Left cardiac atrium (tissue), 4 donors: ENCODE measurements at regions not wholly inside any gene's neighbourhood (a gene's known extent, or its start where the extent isn't known, plus 50 kb on each side); places are given as distances from the start of the nearest gene placed in this dataset.
A peak's percentile ranks its signal among the peaks of the same experiment; 100 is the strongest.
"Not testable (repeated sequence)": the region's sequence is repeated elsewhere in the genome, so short reads cannot be mapped to it uniquely, and the experiment has no call there.

Experiments used
- ATAC-seq, 2 donors: fragments of 200-7000 bp; cut with Tn5 transposase; one replicate each; pipeline ENCODE4 v1.9.1; 2020; ENCODE audit warnings: mild to moderate bottlenecking in 2 of 2, moderate library complexity in 2 of 2
- DNase-seq: peaks from one replicate; pipeline ENCODE4 v3.0.0-alpha.2; 2020
- intact Hi-C, 2 donors: fragments of 100-400 bp; cut with DNase I; formaldehyde crosslinking; loops; one replicate each; pipeline versions ENCODE4 v1.14.1 to v1.15.1; 2022 to 2023
- donor health status: DM: no; HTN: yes; CAD: no.
- donor health status: DM: no; HTN: yes; CAD: no; lungs with severe emphysema.
- donor health status: DM: yes; HTN: yes; CAD: no.
- donor health status: Dilated cardiomyopathy.

DNA sequence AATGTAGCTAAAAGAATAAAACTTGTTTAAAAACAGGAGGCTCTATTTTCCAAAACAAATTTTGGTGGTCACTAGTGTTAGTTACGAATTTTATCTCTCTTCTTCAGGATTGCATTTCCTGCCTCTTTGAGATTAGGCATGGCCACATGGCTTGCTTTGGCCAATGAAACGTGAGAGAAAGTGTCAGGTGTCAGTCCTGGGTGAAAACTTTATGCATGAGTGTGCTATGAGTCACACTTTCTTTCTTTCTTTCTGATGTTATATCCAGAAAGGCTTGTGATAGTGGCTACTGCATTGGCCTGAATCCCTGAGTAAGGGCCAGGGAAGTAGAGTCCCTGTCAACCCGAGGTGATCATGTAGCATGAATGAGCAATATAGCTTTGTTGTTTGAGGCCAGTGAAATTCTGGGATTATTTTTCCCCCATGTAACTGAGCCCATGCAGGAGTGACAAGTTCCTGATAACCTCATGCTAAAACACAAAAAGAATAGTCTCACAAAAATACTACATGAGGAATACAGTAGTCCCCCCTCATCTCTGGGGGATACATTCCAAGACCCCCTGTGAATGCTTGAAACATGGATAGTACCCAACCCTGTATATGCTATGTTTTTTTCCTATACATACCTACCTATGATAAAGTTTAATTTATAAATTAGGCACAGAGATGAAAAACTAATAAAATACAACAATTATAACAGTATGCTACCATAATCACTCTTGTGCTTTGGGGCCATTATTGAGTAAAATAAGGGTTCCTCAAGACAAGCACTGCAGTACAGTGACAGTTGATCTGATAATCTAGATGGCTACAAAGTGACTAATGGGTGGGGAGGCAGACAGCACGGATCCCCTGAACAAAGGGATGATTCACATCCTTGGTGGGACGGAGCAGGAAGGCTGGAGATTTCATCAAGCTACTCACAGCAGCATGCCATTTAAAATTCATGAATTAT is 109.5 kb downstream of the CDC42EP3 start:
- ATAC-seq (peak in 1 of 2 donors; percentile 92), DNase-seq (no peak)
- intact Hi-C loops: no loop called here

DNA sequence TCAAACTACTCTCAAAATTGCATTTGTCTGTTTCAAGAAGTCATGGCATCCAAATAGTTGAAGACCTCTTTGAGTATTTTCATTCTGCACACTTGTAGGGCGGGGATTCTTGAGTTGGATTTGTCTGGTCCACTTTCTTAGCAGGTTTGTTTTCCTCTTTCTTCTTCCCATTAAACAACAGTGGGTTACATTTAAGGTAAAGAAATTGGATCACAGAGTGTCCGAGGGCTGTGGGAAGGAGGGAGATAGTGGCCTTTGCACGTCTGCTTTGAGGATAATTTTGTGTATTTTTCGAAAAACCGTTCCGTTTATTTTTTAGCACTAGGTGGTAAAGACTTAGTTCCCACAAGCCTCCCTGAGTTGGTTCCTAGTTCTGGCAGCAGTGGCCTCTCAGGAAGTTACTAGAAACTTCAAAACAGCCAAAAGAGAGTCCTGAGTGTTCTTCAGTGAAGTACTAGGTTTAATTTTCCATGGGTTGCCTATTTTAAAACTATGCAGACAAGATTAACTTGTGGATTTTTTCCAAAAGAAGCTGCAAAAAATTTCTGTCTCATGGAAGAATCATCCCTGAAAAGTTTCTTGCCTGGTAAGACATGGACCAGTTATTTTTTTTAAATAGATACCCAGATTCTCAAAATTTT is 107.9 kb downstream of the CDC42EP3 start:
- DNase-seq (no peak), ATAC-seq (no peak)
- intact Hi-C loops: no loop called here

DNA sequence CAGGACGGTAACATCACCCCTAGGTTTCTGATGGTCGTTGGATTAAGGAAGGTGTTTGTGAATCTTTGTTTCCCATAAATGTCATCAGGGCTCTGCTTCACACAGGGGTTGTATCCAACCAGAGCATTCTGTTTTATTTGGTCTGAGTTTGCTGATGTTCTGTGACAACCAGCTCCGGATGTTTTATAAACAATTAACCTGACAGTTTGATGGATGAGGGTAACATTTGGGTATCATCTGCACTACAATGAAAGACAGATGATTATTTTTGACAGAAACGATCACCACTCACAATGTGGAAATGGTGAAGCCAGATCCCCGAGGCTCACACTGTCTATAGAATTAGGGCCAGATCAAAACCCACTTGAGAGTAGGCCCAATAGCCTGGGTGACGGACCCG is 107.1 kb downstream of the CDC42EP3 start:
- DNase-seq (no peak), ATAC-seq (no peak)
- intact Hi-C loops: no loop called here

DNA sequence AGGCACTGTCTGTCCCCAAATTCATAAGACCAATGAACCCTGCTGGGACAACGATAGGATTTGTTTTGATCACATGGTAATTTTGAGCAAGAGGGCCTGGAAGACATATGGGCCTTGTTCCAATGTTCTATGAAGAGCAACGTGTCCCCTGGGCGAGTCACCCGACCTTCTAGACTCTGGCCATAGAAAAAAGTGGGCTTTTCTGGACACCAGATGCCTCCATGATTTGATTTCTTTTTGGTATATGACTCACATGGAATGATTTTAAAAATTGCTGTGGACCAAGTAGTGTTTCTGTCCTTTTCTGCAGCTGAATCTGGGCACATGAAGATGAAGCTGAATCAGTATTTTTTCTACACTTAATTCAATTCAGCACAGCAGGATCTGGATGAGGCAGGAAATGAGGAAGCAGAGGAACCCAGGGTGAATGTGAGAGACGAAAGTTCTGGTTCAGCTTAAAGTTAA is 104.9 kb downstream of the CDC42EP3 start:
- no peak for DNase-seq
- intact Hi-C loops: no loop called here
- ATAC-seq: no peak

DNA sequence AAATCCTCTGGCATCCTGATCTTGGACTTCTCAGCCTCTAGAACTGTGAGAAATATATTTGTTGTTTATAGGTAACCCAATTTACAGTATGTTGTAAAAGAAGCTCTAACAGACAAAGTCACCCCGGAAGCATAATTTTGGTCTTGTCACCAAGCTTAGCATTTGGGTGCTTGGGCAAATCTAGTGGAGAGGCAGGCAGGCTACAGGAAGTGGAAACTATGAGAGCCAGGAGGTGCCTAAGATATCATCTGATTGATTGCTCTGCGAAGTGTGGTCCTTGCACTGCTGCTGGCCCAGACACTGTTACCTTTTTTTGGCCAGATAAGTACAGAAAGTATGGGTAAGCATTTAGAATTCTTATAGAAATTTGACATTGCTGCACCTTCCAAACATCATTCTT is 102.9 kb downstream of the CDC42EP3 start:
- DNase-seq (no peak), ATAC-seq (no peak)
- intact Hi-C loops: no loop called here

DNA sequence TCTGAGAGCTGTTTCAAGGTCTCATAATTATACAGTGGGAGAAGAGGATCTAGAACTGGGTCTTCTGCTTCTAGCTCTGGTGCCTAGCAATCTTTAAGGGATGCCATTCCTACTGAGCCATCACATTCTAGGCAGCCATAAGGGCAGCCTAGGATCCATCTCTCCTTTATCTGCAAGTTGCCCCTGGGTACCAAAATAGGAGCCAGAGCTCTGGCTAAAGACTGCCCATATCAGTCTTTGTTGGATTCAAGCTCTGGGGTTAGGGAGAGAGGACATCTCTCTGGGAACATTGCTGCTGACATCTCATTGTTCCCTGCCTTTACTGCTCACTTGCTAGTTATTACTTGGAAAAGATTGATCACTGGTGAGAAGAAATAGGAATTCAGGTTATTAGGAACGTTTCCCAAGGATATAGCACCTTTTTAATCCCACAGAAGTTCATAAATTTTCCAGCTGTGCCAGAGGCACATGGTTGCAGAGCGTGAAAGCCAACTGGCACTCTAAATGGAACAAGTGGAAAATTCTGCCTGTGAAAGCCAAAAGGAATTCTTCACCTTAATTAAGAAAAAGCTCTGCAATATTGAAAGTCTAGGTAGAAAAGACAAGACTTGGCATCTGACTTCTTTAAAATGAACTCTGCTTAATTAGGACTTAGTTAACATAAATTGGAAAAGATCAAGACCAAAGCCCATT is 102.2 kb downstream of the CDC42EP3 start:
- intact Hi-C loops: no loop called here
- ATAC-seq (no peak), DNase-seq (no peak)

DNA sequence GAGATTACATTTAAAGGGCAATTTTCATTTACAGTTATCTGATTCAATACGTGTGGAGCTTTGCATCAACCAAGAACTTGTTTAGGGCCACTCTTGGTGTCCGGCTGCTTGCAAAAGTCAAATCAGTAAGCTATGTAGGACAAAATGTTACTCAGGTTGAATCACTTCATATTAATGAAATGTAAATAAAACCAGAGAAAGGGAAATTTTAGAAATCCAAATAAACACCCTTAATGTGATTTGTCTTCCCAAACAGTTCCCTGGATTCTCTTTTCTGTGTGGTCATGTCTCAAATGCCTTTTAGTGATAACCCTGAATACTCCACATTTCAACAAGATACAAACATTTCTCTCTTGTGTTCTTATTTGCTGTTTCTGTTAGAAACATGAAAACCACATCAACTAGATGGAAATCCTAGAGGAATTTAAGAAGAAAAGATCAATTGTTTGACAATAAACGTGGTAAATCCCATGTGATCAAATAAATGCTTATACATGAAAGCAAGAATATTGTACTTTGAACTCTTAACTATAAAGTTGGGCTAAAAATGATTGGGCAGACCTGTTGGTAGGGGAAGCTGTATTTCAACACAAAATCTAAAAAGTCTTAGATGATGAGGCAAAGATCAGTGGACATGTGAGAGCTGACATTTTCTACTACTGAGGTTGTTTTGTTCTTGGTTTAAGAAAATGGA is 101.3 kb downstream of the CDC42EP3 start:
- intact Hi-C loops: no loop called here
- ATAC-seq (no peak), DNase-seq (no peak)

DNA sequence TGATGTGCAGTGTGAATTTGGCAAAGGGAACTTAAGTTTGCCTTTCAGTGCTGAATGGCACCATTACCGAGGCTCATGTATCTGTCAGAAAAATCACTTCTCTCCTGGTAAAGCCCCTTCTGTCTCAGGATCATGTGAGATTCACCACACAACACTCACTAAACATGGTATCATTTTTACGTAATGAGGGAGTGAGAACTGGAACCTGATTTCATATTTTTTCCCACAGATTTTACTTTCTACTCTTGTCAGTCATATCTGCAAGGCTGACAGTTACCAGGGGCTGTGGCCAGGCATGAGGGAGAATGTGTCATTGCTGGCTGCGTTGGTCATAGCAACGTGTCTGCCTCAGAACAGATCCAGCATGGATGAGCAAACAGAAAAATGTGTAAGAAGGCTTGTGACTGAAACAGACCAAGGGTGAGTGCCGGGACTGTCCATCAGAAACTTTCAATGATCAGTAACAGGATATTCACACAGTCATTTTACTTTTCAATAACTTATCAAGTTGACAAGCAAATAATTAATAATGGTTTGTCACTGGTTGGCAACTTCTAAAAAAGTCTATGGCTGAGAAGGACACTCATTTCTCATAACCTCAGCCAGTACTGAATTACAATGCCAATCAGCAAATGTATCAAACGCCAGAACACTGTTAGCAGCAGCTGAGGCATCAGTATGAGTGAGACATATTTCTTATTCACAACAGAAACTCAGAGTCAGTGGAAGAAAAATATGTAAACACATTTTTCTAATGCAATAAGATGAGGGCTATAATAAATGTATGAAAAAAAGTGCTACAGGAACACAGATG is 100.5 kb downstream of the CDC42EP3 start:
- intact Hi-C loops: no loop called here
- peak; percentile 75 to 85 for ATAC-seq
- DNase-seq: peak; percentile 41

DNA sequence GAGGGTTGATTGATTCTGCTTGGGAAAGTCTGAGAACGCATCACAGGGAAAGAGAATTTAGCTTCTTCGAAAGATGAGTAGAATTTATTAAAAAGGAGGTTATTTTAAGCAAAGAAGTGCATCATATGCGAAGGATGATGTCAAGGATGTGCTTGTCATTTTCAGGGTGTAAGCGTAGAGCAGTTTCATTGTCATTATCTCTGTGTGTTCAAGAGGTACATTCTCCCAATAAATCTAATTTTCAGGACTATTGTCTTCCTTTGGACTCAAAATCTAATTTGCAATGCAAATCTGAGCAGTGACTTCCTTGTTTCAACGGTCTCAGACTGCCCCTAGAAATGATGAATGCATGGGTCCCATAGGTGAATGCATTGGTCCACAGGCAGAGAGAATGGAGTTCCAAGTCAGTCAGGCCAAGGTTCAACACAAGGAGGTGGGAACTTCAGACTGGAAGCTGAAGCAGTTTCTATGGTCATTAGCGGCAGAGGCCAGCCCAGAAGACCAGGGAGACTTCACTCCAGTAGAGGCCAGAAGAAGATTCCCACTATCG is 99.8 kb downstream of the CDC42EP3 start:
- ATAC-seq (no peak), DNase-seq (no peak)
- intact Hi-C loops: no loop called here

DNA sequence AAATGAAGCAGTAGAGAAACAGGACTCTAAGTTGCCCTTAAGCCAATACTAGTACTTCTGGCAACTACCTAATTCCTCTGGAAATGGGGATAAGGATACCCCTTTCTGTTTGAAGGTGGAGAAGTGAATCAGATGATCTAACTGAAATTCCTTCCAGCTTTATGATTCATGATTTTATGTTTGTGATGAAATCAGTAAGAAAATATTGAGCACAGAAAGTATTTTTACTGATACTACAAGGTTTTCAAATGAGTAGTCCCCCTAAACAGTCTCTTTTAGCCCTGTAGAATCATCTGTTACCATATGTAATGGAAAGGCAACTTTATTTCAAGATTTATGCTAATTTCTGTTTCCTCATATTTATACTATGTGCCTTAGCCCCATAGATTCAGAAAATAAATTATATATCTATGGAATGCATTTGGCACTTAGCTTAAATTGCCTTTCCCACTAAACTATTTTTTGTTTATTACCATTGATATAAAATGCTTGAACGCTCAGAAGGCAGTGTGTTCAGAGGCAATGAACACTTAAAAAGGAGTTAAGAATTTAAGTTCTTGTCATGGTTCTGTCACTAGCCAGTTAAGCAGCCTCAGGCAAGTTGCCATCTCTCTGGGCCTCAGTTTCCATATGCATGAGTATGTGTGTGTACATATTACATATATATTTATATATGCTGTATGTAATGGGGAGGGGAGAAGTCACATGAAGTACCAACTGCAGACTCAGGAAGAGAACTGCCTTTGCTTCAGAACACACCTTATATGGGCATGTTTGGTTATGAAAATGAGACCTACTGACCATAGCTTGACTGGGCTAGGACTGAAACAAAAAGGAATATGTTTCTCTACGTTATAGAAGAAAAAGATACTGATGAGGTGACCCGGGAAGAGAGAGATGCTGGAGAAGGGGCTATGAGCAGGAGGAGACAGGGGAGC is 97.7 kb downstream of the CDC42EP3 start:
- ATAC-seq (no peak), DNase-seq (no peak)
- intact Hi-C loops: no loop called here

DNA sequence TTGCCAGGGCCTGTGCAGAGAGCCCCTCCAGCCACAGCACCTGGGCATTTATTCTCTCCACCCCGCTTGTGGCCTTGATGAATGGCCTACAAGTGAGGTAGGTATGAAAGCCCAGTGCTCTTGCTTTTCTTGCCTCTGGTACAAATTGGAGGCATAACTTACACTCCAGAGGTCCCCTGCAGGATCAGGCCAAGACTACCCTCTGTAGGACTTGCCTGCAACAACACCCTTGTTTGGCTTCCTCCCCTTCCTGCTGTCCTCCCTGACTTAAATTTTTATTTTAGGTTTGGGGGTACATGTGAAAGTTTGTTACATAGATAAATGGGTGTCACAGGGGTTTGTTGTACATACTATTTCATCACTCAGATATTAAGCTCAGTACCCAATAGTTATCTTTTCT is 95.7 kb downstream of the CDC42EP3 start:
- intact Hi-C loops: no loop called here
- ATAC-seq (no peak), DNase-seq (no peak)

DNA sequence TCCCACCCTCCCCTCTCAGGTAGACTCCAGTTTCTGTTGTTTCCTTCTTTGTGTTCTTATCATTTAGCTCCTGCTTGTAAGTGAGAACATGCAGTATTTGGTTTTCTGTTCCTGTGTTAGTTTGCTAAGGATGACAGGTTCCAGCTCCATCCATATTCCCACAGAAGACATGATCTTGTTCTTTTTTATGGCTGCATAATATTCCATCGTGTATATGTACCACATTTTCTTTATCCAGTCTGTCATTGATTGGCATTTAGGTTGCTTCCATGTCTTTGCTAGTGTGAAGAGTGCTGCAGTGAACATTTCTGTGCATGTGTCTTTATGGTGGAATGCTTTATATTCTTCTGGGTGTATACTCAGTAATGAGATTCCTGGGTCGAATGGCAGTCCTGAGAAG is 95.2 kb downstream of the CDC42EP3 start:
- ATAC-seq, intact Hi-C loops, DNase-seq: not testable (repeated sequence)

DNA sequence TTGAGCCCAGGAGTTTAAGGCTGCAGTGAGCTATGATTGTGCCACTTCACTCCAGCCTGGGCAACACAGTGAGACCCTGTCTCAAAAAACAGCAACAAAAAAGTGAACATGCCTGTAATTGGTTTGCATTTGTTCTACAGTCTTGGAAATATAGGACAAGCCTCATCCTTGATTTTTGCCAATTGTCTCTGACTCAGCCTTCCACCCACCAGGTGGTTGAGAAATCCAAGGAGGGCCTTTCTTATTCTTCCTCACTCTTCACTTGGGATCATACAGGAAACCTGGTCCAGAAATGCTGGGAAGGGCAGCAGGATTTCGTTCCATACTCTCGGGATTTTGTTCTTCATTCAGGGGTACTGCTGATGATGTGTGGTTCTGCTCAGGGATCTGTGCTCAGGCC is 94.6 kb downstream of the CDC42EP3 start:
- ATAC-seq (peak in 1 of 2 donors; percentile 31), DNase-seq (no peak)
- intact Hi-C loops: no loop called here

DNA sequence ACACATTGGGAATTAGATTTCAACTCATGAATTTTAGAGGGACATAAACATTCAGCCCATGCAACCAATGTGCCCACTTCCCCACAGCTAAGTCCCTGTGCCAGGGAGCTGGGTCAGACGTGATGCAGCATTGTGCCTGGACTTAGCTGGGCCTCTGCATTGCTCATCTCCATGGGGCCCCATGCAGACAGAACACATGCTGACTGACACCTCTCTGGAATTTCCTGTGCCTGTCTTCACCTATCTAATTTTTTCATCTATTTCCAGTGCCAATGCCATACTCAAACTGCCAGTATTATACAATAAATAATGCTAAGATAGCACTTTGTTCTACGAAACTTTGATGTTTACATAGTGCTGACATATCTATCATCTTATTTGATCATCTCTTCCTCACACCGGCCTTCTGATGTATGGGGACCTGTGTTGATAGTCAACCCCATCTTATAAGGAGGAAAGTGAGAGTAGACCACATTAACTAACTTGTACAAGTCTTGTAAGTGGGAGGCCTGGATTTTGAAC is 92.2 kb downstream of the CDC42EP3 start:
- ATAC-seq (no peak), DNase-seq (no peak)
- intact Hi-C loops: no loop called here

DNA sequence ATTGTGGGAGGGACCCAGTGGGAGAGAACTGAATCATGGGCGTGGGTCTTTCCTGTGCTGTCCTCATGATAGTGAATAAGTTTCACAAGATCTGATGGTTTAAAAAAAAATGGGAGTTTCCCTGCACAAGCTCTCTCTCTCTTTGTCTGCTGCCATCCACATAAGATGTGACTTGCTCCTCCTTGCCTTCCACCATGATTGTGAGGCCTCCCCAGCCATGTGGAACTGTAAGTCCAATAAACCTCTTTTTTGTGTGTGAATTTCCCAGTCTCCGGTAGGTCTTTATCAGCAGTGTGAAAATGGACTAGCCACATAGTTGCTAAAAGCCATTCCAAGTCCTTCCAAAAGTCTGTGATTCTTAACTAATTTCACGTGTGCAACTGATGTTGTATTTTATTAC is 91.5 kb downstream of the CDC42EP3 start:
- ATAC-seq, intact Hi-C loops, DNase-seq: not testable (repeated sequence)

DNA sequence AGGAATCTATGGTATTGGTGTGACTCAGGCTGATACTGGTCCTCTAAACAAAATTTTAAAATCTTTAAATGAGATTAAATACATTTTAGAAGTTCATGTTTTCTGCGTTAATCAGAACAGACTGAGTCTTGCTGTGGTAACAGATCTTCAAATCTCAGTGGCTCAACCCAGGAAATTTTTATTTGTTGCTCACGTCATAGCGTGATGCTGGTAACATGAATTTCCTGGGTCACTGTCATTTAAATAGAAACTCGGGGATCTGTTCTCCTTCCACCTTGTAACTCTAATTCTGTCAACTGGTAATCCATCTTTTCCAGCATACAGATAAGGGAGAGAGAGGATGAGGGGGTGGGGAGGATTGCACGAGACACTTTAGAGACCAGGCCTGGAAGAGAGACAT is 90.0 kb downstream of the CDC42EP3 start:
- no peak for ATAC-seq
- DNase-seq: no peak
- intact Hi-C loops: no loop called here
